ENCODE measurements at regions not wholly inside any gene's neighbourhood (a gene's known extent, or its start where the extent isn't known, plus 50 kb on each side); places are given as distances from the start of the nearest gene placed in this dataset.
"Not testable (repeated sequence)": the region's sequence is repeated elsewhere in the genome, so short reads cannot be mapped to it uniquely, and the experiment has no call there.

DNA sequence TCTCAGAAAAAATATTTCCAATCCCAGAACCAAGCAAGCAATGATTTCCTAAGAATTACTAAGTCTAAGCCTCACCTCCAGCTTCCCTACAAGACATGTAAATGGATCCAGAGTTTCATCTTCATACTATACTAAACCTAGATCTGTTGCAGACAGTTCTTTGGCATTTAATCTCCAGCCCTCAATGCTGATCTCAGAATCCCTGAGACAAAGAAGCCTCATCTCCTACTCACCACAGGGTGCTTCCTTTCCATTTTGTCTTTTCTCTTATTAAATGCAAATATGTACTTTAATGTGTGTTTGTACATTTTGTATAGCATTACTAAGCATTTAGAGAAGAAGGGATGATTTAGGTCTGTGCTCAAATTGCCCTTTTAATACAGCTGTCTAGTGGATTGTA is 954.9 kb downstream of the TDRD15 start:
- no peaks in the 10 kb centered on the region for H3K36me3 ChIP-seq (ENCODE audit: control insufficient read depth in 2 of 2, insufficient read depth in 2 of 2, low read length in 2 of 2)
- H3K4me3 ChIP-seq (ENCODE audit: low read length in 2 of 2): no peak overlapping the region
- H3K27ac ChIP-seq (ENCODE audit: low read depth in 2 of 2, low read length in 2 of 2): no peak overlapping the region
- no peaks in the 10 kb centered on the region for H3K9me3 ChIP-seq (ENCODE audit: control insufficient read depth in 2 of 2, low read length in 2 of 2)
- no peaks in the 10 kb centered on the region for H3K4me1 ChIP-seq (ENCODE audit: control insufficient read depth in 2 of 2, insufficient read depth in 2 of 2, low read length in 2 of 2)
- no peaks in the 10 kb centered on the region for H3K27me3 ChIP-seq (ENCODE audit: control insufficient read depth in 2 of 2, insufficient read depth in 2 of 2, low read length in 2 of 2)
- H3K9ac ChIP-seq (ENCODE audit: low read depth in 1 of 2, low read length in 2 of 2): no peak overlapping the region

DNA sequence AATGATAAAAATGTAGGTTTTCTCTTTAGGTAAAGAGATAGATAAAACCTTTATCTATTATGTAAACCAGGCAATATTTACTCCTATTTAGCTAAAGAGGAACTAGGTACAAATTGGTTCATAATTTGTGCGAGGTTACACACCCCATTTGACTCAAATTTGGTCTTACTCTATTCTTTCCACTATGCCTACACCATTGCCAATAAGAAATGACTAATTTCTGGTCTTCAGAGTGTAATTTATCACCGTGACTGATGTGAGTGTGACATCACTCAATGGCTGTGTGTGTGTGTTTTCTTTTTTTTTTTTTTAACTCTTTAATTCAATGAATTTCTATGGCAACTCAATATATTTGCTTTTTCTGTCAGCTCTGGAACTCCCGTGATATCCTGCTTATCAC is 955.8 kb downstream of the TDRD15 start:
- Histone ChIP-seq H3K4me3 (ENCODE audit: low read length in 2 of 2) (no peak overlapping the region), H3K36me3 (ENCODE audit: control insufficient read depth in 2 of 2, insufficient read depth in 2 of 2, low read length in 2 of 2) (no peaks in the 10 kb centered on the region), H3K27me3 (ENCODE audit: control insufficient read depth in 2 of 2, insufficient read depth in 2 of 2, low read length in 2 of 2) (no peaks in the 10 kb centered on the region), H3K27ac (ENCODE audit: low read depth in 2 of 2, low read length in 2 of 2) (no peak overlapping the region), H3K9ac (ENCODE audit: low read depth in 1 of 2, low read length in 2 of 2) (no peak overlapping the region), H3K4me1 (ENCODE audit: control insufficient read depth in 2 of 2, insufficient read depth in 2 of 2, low read length in 2 of 2) (no peaks in the 10 kb centered on the region), H3K9me3 (ENCODE audit: control insufficient read depth in 2 of 2, low read length in 2 of 2) (no peaks in the 10 kb centered on the region)

DNA sequence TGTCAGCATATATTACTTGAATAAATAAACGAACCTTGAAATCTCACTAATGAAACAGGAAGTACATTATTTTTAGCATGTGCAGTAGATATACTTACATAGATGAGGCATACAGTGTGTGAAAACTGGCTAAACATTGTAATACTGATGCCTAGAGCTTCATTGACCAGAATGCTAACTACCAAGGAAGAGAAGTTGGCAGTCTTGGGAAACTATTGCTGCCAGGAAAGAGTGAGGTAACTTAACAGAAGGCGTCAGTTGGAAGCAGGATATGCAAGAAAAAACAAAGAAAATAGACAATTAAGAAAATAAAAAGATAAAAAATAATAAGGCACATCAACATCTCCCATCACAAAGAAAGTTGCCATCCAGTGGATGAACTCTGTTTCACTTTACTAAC is 963.0 kb downstream of the TDRD15 start:
- H3K4me3 ChIP-seq (ENCODE audit: low read length in 2 of 2): no peak overlapping the region

DNA sequence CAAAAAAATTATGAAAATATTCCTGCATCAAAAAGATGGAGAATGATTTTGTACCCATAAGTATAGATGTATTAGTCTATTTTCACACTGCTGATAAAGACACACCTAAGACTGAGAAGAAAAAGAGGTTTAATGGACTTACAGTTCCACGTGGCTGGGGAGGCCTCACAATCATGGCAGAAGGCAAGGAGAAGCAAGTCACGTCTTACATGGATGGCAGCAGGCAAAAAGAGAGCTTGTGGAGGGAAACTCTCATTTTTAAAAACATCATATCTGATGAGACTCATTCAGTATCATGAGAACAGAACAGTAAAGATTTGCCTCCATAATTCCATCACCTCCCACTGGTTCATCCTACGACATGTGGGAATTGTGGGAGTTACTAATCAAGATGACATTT is 979.8 kb downstream of the TDRD15 start:
- H3K9ac ChIP-seq (ENCODE audit: low read depth in 1 of 2, low read length in 2 of 2); H3K4me1 ChIP-seq (ENCODE audit: control insufficient read depth in 2 of 2, insufficient read depth in 2 of 2, low read length in 2 of 2); H3K4me3 ChIP-seq (ENCODE audit: low read length in 2 of 2); H3K27me3 ChIP-seq (ENCODE audit: control insufficient read depth in 2 of 2, insufficient read depth in 2 of 2, low read length in 2 of 2); H3K36me3 ChIP-seq (ENCODE audit: control insufficient read depth in 2 of 2, insufficient read depth in 2 of 2, low read length in 2 of 2); H3K27ac ChIP-seq (ENCODE audit: low read depth in 2 of 2, low read length in 2 of 2); H3K9me3 ChIP-seq (ENCODE audit: control insufficient read depth in 2 of 2, low read length in 2 of 2): not testable (repeated sequence)

More for the DNA sequence above, 963.0 kb downstream of the TDRD15 start:
- Histone ChIP-seq H3K27ac (ENCODE audit: low read depth in 2 of 2, low read length in 2 of 2) (no peak overlapping the region), H3K4me1 (ENCODE audit: control insufficient read depth in 2 of 2, insufficient read depth in 2 of 2, low read length in 2 of 2) (no peaks in the 10 kb centered on the region), H3K36me3 (ENCODE audit: control insufficient read depth in 2 of 2, insufficient read depth in 2 of 2, low read length in 2 of 2) (no peaks in the 10 kb centered on the region), H3K27me3 (ENCODE audit: control insufficient read depth in 2 of 2, insufficient read depth in 2 of 2, low read length in 2 of 2) (no peaks in the 10 kb centered on the region), H3K9ac (ENCODE audit: low read depth in 1 of 2, low read length in 2 of 2) (no peak overlapping the region), H3K9me3 (ENCODE audit: control insufficient read depth in 2 of 2, low read length in 2 of 2) (no peaks in the 10 kb centered on the region)

DNA sequence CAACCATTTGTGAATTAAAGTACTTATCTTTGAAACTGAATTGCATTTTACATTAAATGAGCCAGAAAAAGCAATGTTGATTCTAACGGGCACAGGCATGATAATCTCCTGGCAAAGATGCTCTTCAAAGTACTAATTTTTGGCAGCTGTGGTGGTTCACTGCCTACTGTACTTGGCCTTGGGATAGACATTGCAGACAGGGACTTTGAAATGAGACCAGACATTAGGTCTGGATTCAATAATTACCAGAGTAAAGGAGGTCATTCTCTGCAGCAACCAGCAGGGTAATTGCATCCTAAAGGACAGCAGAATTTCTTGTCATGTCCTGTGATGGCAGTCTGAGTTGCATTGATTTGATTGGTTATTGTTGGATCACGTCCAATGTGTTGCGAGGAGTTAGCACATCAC is 986.5 kb downstream of the TDRD15 start:
- H3K9me3 ChIP-seq (ENCODE audit: control insufficient read depth in 2 of 2, low read length in 2 of 2): peaks cover 0 to 3% of the 10 kb centered on the region in 2 donors
- no peak overlapping the region for H3K9ac ChIP-seq (ENCODE audit: low read depth in 1 of 2, low read length in 2 of 2)

DNA sequence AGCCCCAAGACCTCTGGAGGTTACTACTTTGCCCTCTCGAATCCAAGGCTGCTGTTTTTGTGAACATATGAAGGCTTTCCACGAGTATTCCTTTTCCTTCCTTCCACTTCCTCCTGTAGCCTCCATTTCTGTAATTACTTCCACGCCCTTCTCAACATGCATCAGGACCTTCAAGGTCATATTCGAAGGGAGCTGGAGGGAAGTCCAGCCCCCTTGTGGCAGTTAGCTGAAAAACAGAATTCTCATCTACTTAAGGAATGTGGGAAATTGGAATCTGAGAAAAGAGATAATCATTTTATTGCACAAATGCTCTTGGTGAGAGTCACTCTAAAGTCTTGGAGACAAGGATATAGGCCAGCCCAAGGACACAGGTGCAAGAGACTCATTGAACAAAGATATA is 1000.2 kb downstream of the TDRD15 start:
- no peaks in the 10 kb centered on the region for H3K4me1 ChIP-seq (ENCODE audit: control insufficient read depth in 2 of 2, insufficient read depth in 2 of 2, low read length in 2 of 2)
- no peak overlapping the region for H3K4me3 ChIP-seq (ENCODE audit: low read length in 2 of 2)
- H3K9ac ChIP-seq (ENCODE audit: low read depth in 1 of 2, low read length in 2 of 2): no peak overlapping the region
- no peaks in the 10 kb centered on the region for H3K36me3 ChIP-seq (ENCODE audit: control insufficient read depth in 2 of 2, insufficient read depth in 2 of 2, low read length in 2 of 2)
- H3K27me3 ChIP-seq (ENCODE audit: control insufficient read depth in 2 of 2, insufficient read depth in 2 of 2, low read length in 2 of 2): no peaks in the 10 kb centered on the region
- no peak overlapping the region for H3K27ac ChIP-seq (ENCODE audit: low read depth in 2 of 2, low read length in 2 of 2)
- no peaks in the 10 kb centered on the region for H3K9me3 ChIP-seq (ENCODE audit: control insufficient read depth in 2 of 2, low read length in 2 of 2)

More for the DNA sequence above, 986.5 kb downstream of the TDRD15 start:
- H3K27ac ChIP-seq (ENCODE audit: low read depth in 2 of 2, low read length in 2 of 2): no peak overlapping the region
- H3K27me3 ChIP-seq (ENCODE audit: control insufficient read depth in 2 of 2, insufficient read depth in 2 of 2, low read length in 2 of 2): no peaks in the 10 kb centered on the region
- no peaks in the 10 kb centered on the region for H3K4me1 ChIP-seq (ENCODE audit: control insufficient read depth in 2 of 2, insufficient read depth in 2 of 2, low read length in 2 of 2)
- no peak overlapping the region for H3K4me3 ChIP-seq (ENCODE audit: low read length in 2 of 2)
- no peaks in the 10 kb centered on the region for H3K36me3 ChIP-seq (ENCODE audit: control insufficient read depth in 2 of 2, insufficient read depth in 2 of 2, low read length in 2 of 2)

DNA sequence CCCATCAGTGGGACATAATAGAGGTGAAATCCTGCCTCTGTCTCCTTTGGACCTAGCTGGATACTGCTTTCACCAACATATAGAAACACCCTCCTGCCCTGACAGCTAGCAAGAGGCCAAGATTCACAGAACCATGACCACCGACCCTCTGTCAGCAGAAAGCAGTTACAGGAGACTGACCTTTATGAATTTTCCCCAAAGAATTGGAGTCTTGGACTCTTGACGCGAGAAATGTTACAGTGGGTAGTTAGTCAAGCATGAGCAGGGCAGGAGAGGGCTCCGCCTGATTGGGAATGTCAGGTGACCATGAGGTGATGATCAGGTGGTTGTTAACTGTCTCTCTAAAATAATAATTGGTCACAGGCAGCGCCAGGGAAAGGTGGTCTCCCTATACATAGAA is 1002.3 kb downstream of the TDRD15 start:
- Histone ChIP-seq H3K27me3 (ENCODE audit: control insufficient read depth in 2 of 2, insufficient read depth in 2 of 2, low read length in 2 of 2) (no peaks in the 10 kb centered on the region), H3K9ac (ENCODE audit: low read depth in 1 of 2, low read length in 2 of 2) (no peak overlapping the region), H3K27ac (ENCODE audit: low read depth in 2 of 2, low read length in 2 of 2) (no peak overlapping the region), H3K4me3 (ENCODE audit: low read length in 2 of 2) (no peak overlapping the region), H3K9me3 (ENCODE audit: control insufficient read depth in 2 of 2, low read length in 2 of 2) (no peaks in the 10 kb centered on the region), H3K4me1 (ENCODE audit: control insufficient read depth in 2 of 2, insufficient read depth in 2 of 2, low read length in 2 of 2) (no peaks in the 10 kb centered on the region), H3K36me3 (ENCODE audit: control insufficient read depth in 2 of 2, insufficient read depth in 2 of 2, low read length in 2 of 2) (no peaks in the 10 kb centered on the region)

DNA sequence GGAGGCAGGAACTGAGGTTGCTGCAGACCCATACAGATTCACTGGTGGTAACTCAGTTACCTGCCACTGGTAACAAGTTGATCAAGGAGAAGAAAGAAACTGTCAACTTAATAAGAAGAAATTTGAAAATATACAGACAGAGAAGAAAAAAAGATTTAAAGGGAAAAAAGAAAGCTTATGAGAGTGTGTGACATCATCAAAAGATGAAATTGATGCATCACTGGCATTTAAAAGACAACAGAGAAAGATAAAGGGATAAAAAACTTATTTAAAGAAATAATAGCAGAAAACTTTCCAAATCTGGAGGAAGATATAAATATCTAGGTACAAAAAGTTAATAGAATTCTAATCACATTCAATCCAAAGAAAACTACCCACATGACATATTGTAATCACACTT is 1003.2 kb downstream of the TDRD15 start:
- Histone ChIP-seq H3K36me3 (ENCODE audit: control insufficient read depth in 2 of 2, insufficient read depth in 2 of 2, low read length in 2 of 2) (no peaks in the 10 kb centered on the region), H3K27me3 (ENCODE audit: control insufficient read depth in 2 of 2, insufficient read depth in 2 of 2, low read length in 2 of 2) (no peaks in the 10 kb centered on the region), H3K4me1 (ENCODE audit: control insufficient read depth in 2 of 2, insufficient read depth in 2 of 2, low read length in 2 of 2) (no peaks in the 10 kb centered on the region), H3K4me3 (ENCODE audit: low read length in 2 of 2) (no peak overlapping the region), H3K9me3 (ENCODE audit: control insufficient read depth in 2 of 2, low read length in 2 of 2) (no peaks in the 10 kb centered on the region), H3K9ac (ENCODE audit: low read depth in 1 of 2, low read length in 2 of 2) (no peak overlapping the region), H3K27ac (ENCODE audit: low read depth in 2 of 2, low read length in 2 of 2) (no peak overlapping the region)

DNA sequence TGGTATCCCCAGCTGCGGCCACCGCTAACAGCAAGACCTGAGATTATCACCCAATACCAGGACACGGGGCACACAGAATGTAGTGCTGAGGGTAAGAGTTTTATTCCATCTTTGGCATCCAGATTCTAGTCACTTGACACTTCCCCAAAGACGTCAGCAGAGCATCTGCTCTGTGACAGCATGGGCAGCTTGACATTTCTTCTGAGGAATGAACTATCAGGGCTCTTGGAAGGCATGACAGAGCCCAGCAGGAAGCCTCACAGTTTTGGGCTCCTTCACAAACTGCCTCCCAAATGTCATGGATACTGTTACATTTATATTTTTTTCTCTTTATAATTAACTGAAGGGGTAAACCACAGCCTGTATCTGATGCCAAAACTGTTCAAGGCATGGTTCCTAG is 1010.7 kb downstream of the TDRD15 start:
- H3K27me3 ChIP-seq (ENCODE audit: control insufficient read depth in 2 of 2, insufficient read depth in 2 of 2, low read length in 2 of 2): no peaks in the 10 kb centered on the region
- H3K9ac ChIP-seq (ENCODE audit: low read depth in 1 of 2, low read length in 2 of 2): no peak overlapping the region
- H3K27ac ChIP-seq (ENCODE audit: low read depth in 2 of 2, low read length in 2 of 2): no peak overlapping the region
- no peaks in the 10 kb centered on the region for H3K9me3 ChIP-seq (ENCODE audit: control insufficient read depth in 2 of 2, low read length in 2 of 2)
- no peaks in the 10 kb centered on the region for H3K36me3 ChIP-seq (ENCODE audit: control insufficient read depth in 2 of 2, insufficient read depth in 2 of 2, low read length in 2 of 2)
- no peaks in the 10 kb centered on the region for H3K4me1 ChIP-seq (ENCODE audit: control insufficient read depth in 2 of 2, insufficient read depth in 2 of 2, low read length in 2 of 2)
- no peak overlapping the region for H3K4me3 ChIP-seq (ENCODE audit: low read length in 2 of 2)

DNA sequence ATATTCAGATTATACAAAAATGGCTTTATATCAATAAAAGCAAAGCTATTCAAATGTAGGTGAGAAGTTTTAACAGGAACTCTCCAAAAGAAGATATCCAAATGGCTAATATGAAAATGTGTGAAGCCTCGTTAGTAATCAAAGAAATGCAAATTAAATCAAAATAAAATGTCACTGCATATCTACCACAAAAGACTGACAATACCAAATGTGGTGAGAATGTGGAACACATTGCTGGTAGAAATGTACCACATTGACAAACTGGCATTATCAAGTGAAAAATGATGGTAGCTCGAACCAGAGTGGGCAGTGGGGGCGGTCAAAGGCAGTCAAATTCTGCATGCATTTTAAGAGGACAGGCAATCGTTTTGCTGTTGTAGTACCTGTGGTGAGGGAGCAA is 1012.7 kb downstream of the TDRD15 start:
- Histone ChIP-seq H3K27me3 (ENCODE audit: control insufficient read depth in 2 of 2, insufficient read depth in 2 of 2, low read length in 2 of 2) (no peaks in the 10 kb centered on the region), H3K9me3 (ENCODE audit: control insufficient read depth in 2 of 2, low read length in 2 of 2) (no peaks in the 10 kb centered on the region), H3K4me1 (ENCODE audit: control insufficient read depth in 2 of 2, insufficient read depth in 2 of 2, low read length in 2 of 2) (no peaks in the 10 kb centered on the region), H3K4me3 (ENCODE audit: low read length in 2 of 2) (no peak overlapping the region), H3K27ac (ENCODE audit: low read depth in 2 of 2, low read length in 2 of 2) (no peak overlapping the region), H3K36me3 (ENCODE audit: control insufficient read depth in 2 of 2, insufficient read depth in 2 of 2, low read length in 2 of 2) (no peaks in the 10 kb centered on the region), H3K9ac (ENCODE audit: low read depth in 1 of 2, low read length in 2 of 2) (no peak overlapping the region)

DNA sequence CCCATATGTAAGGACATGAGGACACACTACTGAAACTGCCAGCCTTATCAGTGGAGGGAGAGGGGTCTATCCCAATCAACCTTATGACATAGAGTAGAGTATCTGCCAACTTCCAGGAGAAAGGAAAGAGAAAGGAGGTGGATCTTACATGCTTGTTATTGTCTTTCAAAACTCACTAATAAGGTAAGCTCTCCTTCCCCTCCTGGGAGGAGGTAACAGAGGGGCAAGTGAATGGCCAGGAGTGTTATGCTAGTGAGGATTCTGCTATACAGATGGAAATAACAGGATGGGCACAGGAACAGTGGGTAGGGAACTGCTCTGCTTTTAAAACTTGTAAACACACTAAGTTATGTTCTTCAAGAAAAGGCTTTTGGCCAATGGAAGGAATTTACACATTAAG is 1020.1 kb downstream of the TDRD15 start:
- Histone ChIP-seq H3K4me3 (ENCODE audit: low read length in 2 of 2) (no peak overlapping the region), H3K36me3 (ENCODE audit: control insufficient read depth in 2 of 2, insufficient read depth in 2 of 2, low read length in 2 of 2) (no peaks in the 10 kb centered on the region), H3K9ac (ENCODE audit: low read depth in 1 of 2, low read length in 2 of 2) (no peak overlapping the region), H3K27ac (ENCODE audit: low read depth in 2 of 2, low read length in 2 of 2) (no peak overlapping the region), H3K27me3 (ENCODE audit: control insufficient read depth in 2 of 2, insufficient read depth in 2 of 2, low read length in 2 of 2) (no peaks in the 10 kb centered on the region), H3K4me1 (ENCODE audit: control insufficient read depth in 2 of 2, insufficient read depth in 2 of 2, low read length in 2 of 2) (no peaks in the 10 kb centered on the region), H3K9me3 (ENCODE audit: control insufficient read depth in 2 of 2, low read length in 2 of 2) (no peaks in the 10 kb centered on the region)

All from mucosa of rectum (tissue), 2 donors.